Neural progenitor cell (in vitro differentiated cells): ENCODE measurements at regions not wholly inside any gene's neighbourhood (a gene's known extent, or its start where the extent isn't known, plus 50 kb on each side); places are given as distances from the start of the nearest gene placed in this dataset.

Source experiments
- CTCF ChIP-seq: fragments of 200-600 bp; sonication (generic); IDR thresholded peaks from 2 replicates; pipeline ENCODE4 v1.5.1; 2017; ENCODE audit warnings: antibody characterized with exemption, mild to moderate bottlenecking
- EZH2 ChIP-seq: fragments of 200-600 bp; sonication (generic); IDR thresholded peaks from 2 replicates; pipeline ENCODE4 v1.6.1; 2017; ENCODE audit warnings: antibody characterized with exemption, mild to moderate bottlenecking, moderate library complexity
- EZH2phosphoT487 ChIP-seq: fragments of 200-600 bp; sonication (generic); IDR thresholded peaks from 2 replicates; pipeline ENCODE4 v1.6.1; 2017; ENCODE audit warnings: antibody characterized with exemption

GRCh38 chr1:218829097-218829496, 344.6 kb upstream of the LYPLAL1 start:
- no peak for TF ChIP-seq CTCF
- TF ChIP-seq EZH2phosphoT487, result no peak
- TF ChIP-seq EZH2, result no peak
